OCI-LY1 (cell line): ENCODE measurements at regions not wholly inside any gene's neighbourhood (a gene's known extent, or its start where the extent isn't known, plus 50 kb on each side); places are given as distances from the start of the nearest gene placed in this dataset.

ENCODE experiments used
- H2AFZ ChIP-seq: fragments of 200-600 bp; sonication (generic), shearing (Covaris generic); 2 replicates; pipeline ENCODE4 v1.6.0; 2014; ENCODE audit warnings: antibody characterized with exemption, mild to moderate bottlenecking, low read length
- H3F3A ChIP-seq: fragments of 200-600 bp; sonication (generic), shearing (Covaris generic); 2 replicates; pipeline ENCODE4 v1.6.0; 2014; ENCODE audit warnings: mild to moderate bottlenecking, antibody characterized with exemption, low read length, moderate library complexity; ENCODE audit not compliant: insufficient read depth
- H3K27ac ChIP-seq: fragments of 200-600 bp; sonication (generic); 2 replicates; pipeline ENCODE4 v1.5.1; 2014; ENCODE audit warnings: low read length, mixed run types, mild to moderate bottlenecking, low read depth; ENCODE audit not compliant: poor library complexity, severe bottlenecking
- H3K27me3 ChIP-seq: fragments of 200-600 bp; sonication (generic); 2 replicates; pipeline ENCODE4 v1.6.0; 2014; ENCODE audit warnings: antibody characterized with exemption, mild to moderate bottlenecking, low read length, moderate library complexity; ENCODE audit not compliant: insufficient read depth
- H3K36me3 ChIP-seq: fragments of 200-600 bp; sonication (generic); 2 replicates; pipeline ENCODE4 v1.6.1; 2014; ENCODE audit warnings: mild to moderate bottlenecking, antibody characterized with exemption, low read length, moderate library complexity, mixed read lengths; ENCODE audit not compliant: insufficient read depth
- H3K4me1 ChIP-seq: fragments of 200-600 bp; sonication (generic); 2 replicates; pipeline ENCODE4 v1.5.1; 2014; ENCODE audit warnings: mild to moderate bottlenecking, low read length, moderate library complexity; ENCODE audit not compliant: insufficient read depth, severe bottlenecking
- H3K4me2 ChIP-seq: fragments of 200-600 bp; sonication (generic), shearing (Covaris generic); 2 replicates; pipeline ENCODE4 v1.6.1; 2014; ENCODE audit warnings: low read length
- H3K4me3 ChIP-seq: fragments of 200-600 bp; sonication (generic); 2 replicates; pipeline ENCODE4 v1.5.1; 2014; ENCODE audit warnings: low read length, low read depth, mild to moderate bottlenecking, mixed read lengths; ENCODE audit not compliant: poor library complexity, severe bottlenecking
- H3K79me2 ChIP-seq: fragments of 200-600 bp; shearing (Covaris generic); 2 replicates; pipeline ENCODE4 v1.6.1; 2016; ENCODE audit warnings: mixed run types, low read length, mixed read lengths; ENCODE audit not compliant: insufficient read depth
- H3K9ac ChIP-seq: fragments of 200-600 bp; sonication (generic), shearing (Covaris generic); 2 replicates; pipeline ENCODE4 v1.6.1; 2014; ENCODE audit warnings: mild to moderate bottlenecking, low read length, mixed read lengths
- H3K9me2 ChIP-seq: fragments of 200-600 bp; sonication (generic), shearing (Covaris generic); 2 replicates; pipeline ENCODE4 v1.6.1; 2014; ENCODE audit warnings: low read depth, mild to moderate bottlenecking, low read length, mixed read lengths
- H3K9me3 ChIP-seq: fragments of 200-600 bp; shearing (Covaris generic); 2 replicates; pipeline ENCODE4 v1.6.1; 2014; ENCODE audit warnings: low read length, mixed read lengths
- H4K20me1 ChIP-seq: fragments of 200-600 bp; sonication (generic), shearing (Covaris generic); 2 replicates; pipeline ENCODE4 v1.6.0; 2016; ENCODE audit warnings: mild to moderate bottlenecking, low read length; ENCODE audit not compliant: insufficient read depth
- EZH2 ChIP-seq: fragments of 200-600 bp; sonication (generic), shearing (Covaris generic); IDR thresholded peaks from 2 replicates; pipeline ENCODE4 v1.8.0; 2017; ENCODE audit warnings: borderline replicate concordance, mixed run types, mild to moderate bottlenecking, antibody characterized with exemption, low read length, moderate library complexity, mixed read lengths
- TF ChIP-seq, protein P1 (sequence below): fragments of 200-600 bp; sonication (generic), shearing (Covaris generic); IDR thresholded peaks from 2 replicates; pipeline ENCODE4 v1.5.1; 2017; ENCODE audit warnings: mild to moderate bottlenecking, antibody characterized with exemption, low read length, moderate library complexity, mixed read lengths

- H3K4me2 ChIP-seq, result no peak overlapping the region
- no peak overlapping the region for H3K4me3 ChIP-seq
- H3F3A ChIP-seq, result no peaks in the 10 kb centered on the region
- TF ChIP-seq, protein P1, sequence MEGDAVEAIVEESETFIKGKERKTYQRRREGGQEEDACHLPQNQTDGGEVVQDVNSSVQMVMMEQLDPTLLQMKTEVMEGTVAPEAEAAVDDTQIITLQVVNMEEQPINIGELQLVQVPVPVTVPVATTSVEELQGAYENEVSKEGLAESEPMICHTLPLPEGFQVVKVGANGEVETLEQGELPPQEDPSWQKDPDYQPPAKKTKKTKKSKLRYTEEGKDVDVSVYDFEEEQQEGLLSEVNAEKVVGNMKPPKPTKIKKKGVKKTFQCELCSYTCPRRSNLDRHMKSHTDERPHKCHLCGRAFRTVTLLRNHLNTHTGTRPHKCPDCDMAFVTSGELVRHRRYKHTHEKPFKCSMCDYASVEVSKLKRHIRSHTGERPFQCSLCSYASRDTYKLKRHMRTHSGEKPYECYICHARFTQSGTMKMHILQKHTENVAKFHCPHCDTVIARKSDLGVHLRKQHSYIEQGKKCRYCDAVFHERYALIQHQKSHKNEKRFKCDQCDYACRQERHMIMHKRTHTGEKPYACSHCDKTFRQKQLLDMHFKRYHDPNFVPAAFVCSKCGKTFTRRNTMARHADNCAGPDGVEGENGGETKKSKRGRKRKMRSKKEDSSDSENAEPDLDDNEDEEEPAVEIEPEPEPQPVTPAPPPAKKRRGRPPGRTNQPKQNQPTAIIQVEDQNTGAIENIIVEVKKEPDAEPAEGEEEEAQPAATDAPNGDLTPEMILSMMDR, result no peak
- TF ChIP-seq EZH2, result no peak
- no peaks in the 10 kb centered on the region for H3K9me2 ChIP-seq
- no peaks in the 10 kb centered on the region for H3K27me3 ChIP-seq
- H3K4me1 ChIP-seq, result no peaks in the 10 kb centered on the region
- no peak overlapping the region for H2AFZ ChIP-seq
- no peaks in the 10 kb centered on the region for H4K20me1 ChIP-seq
- H3K9ac ChIP-seq, result no peak overlapping the region
- H3K36me3 ChIP-seq, result no peaks in the 10 kb centered on the region
- no peak overlapping the region for H3K27ac ChIP-seq
- H3K9me3 ChIP-seq, result no peaks in the 10 kb centered on the region
- no peaks in the 10 kb centered on the region for H3K79me2 ChIP-seq
Measured at GRCh38 chr4:138573246-138573645, 331.1 kb upstream of the SLC7A11 start.

- Histone ChIP-seq H3K27ac (no peak overlapping the region), H3K36me3 (no peaks in the 10 kb centered on the region), H3K4me1 (no peaks in the 10 kb centered on the region), H3K4me3 (no peak overlapping the region), H3F3A (no peaks in the 10 kb centered on the region), H3K9me2 (no peaks in the 10 kb centered on the region), H3K79me2 (no peaks in the 10 kb centered on the region), H3K4me2 (no peak overlapping the region), H3K9ac (no peak overlapping the region), H3K9me3 (no peaks in the 10 kb centered on the region), H3K27me3 (no peaks in the 10 kb centered on the region), H4K20me1 (no peaks in the 10 kb centered on the region), H2AFZ (no peak overlapping the region)
- TF ChIP-seq, protein P1, result no peak
- no peak for TF ChIP-seq EZH2
Measured at GRCh38 chr4:138572007-138572406, 329.9 kb upstream of the SLC7A11 start.

- no peak overlapping the region for H2AFZ ChIP-seq
- H3K36me3 ChIP-seq, result no peaks in the 10 kb centered on the region
- H3K9ac ChIP-seq, result no peak overlapping the region
- no peak overlapping the region for H3K4me3 ChIP-seq
- H3K4me1 ChIP-seq, result no peaks in the 10 kb centered on the region
- no peaks in the 10 kb centered on the region for H3K27me3 ChIP-seq
- no peaks in the 10 kb centered on the region for H3K79me2 ChIP-seq
- H4K20me1 ChIP-seq, result no peaks in the 10 kb centered on the region
- H3K4me2 ChIP-seq, result no peak overlapping the region
- H3K9me3 ChIP-seq, result no peaks in the 10 kb centered on the region
- no peaks in the 10 kb centered on the region for H3K9me2 ChIP-seq
- TF ChIP-seq, protein P1, result no peak
- TF ChIP-seq EZH2, result no peak
- no peaks in the 10 kb centered on the region for H3F3A ChIP-seq
- H3K27ac ChIP-seq, result no peak overlapping the region
Measured at GRCh38 chr4:138567696-138568095, 325.5 kb upstream of the SLC7A11 start.
